AG04449 (cell line): ENCODE measurements at regions not wholly inside any gene's neighbourhood (a gene's known extent, or its start where the extent isn't known, plus 50 kb on each side); places are given as distances from the start of the nearest gene placed in this dataset.
A peak's percentile ranks its signal among the peaks of the same experiment; 100 is the strongest.

ENCODE experiments used
- CTCF ChIA-PET: fragments of 350-600 bp; formaldehyde crosslinking; extraction: SDS; loops from one replicate; lab custom pipeline; 2021; ENCODE audit warnings: antibody characterized with exemption; lab: Yijun Ruan, JAX
- POLR2A ChIA-PET: fragments of 400-600, 350-600 bp; formaldehyde crosslinking; extraction: SDS; loops from one replicate; lab custom pipeline; 2020; ENCODE audit warnings: antibody characterized with exemption, inconsistent platforms; lab: Yijun Ruan, JAX
- DNase-seq: peaks from one replicate; pipeline ENCODE4 v3.0.0-alpha.2; 2010; ENCODE audit warnings: low read depth, low spot score
- H3K4me3 ChIP-seq: 2 replicates; pipeline ENCODE4 v1.5.1; 2011; ENCODE audit warnings: low read depth, mild to moderate bottlenecking, control low read depth, low read length
- CTCF ChIP-seq: IDR thresholded peaks from one replicate; pipeline ENCODE4 v1.5.1; 2011; ENCODE audit warnings: mild to moderate bottlenecking, moderate library complexity, low read length, control low read depth, inconsistent platforms; ENCODE audit not compliant: insufficient read depth; ENCODE audit errors: missing control alignments

GRCh38 chr15:99440551-99441443, 125.0 kb upstream of the MEF2A start:
- no peak for DNase-seq
- ChIA-PET POLR2A (no interaction called here), CTCF (interaction anchor here (0.8 to 4.1 kb wide), 4 partner anchors 32 to 703 kb away, joined by 3 to 22 read pairs (median 6); no protein-coding TSS in a partner anchor)
- no peak overlapping the region for H3K4me3 ChIP-seq
- no peak for TF ChIP-seq CTCF

GRCh38 chr15:99441444-99441800, 124.4 kb upstream of the MEF2A start:
- CTCF ChIA-PET, result interaction anchor here (0.8 to 4.1 kb wide), 5 partner anchors 9 to 704 kb away, joined by 3 to 22 read pairs (median 3); no protein-coding TSS in a partner anchor
- no peak for TF ChIP-seq CTCF
- no peak overlapping the region for H3K4me3 ChIP-seq
- no peak for DNase-seq
- POLR2A ChIA-PET, result no interaction called here

- ChIA-PET CTCF (interaction anchor here (0.8 to 4.1 kb wide), 5 partner anchors 9 to 704 kb away, joined by 3 to 22 read pairs (median 3); no protein-coding TSS in a partner anchor), POLR2A (interaction anchor here (0.6 kb wide), 1 partner anchor 124 kb away, joined by 3 read pairs; the partner anchor contains the start of gene MEF2A)
- H3K4me3 ChIP-seq, result peak overlapping the region; percentile 8; the same call in 1 of the 2 replicates
- DNase-seq, result no peak
- TF ChIP-seq CTCF, result no peak
These were observed 123.9 kb upstream of the MEF2A start for GRCh38 chr15:99441871-99442251.

GRCh38 chr15:99442252-99442897, 123.4 kb upstream of the MEF2A start:
- POLR2A ChIA-PET, result interaction anchor here (0.6 kb wide), 1 partner anchor 124 kb away, joined by 3 read pairs; the partner anchor contains the start of gene MEF2A
- H3K4me3 ChIP-seq, result peak overlapping the region; percentile 27
- CTCF ChIA-PET, result interaction anchor here (1.1 to 4.1 kb wide), 3 partner anchors 10 to 262 kb away, joined by 3 to 22 read pairs (median 5); no protein-coding TSS in a partner anchor
- peak; percentile 87 for DNase-seq
- no peak for TF ChIP-seq CTCF

GRCh38 chr15:99443056-99443756, 122.6 kb upstream of the MEF2A start:
- no peak for TF ChIP-seq CTCF
- POLR2A ChIA-PET, result no interaction called here
- no peak overlapping the region for H3K4me3 ChIP-seq
- CTCF ChIA-PET, result interaction anchor here (1.7 to 4.1 kb wide), 2 partner anchors 11 to 261 kb away, joined by 5 to 22 read pairs; no protein-coding TSS in a partner anchor
- no peak for DNase-seq
